IPS-15b (cell line): ENCODE measurements at regions not wholly inside any gene's neighbourhood (a gene's known extent, or its start where the extent isn't known, plus 50 kb on each side); places are given as distances from the start of the nearest gene placed in this dataset.

Experiments
- H3K27me3 ChIP-seq: one replicate; pipeline ENCODE4 v1.6.1; 2013; ENCODE audit warnings: low read length; ENCODE audit not compliant: control insufficient read depth, insufficient read depth
- H3K36me3 ChIP-seq: one replicate; pipeline ENCODE4 v1.6.1; 2013; ENCODE audit warnings: low read length; ENCODE audit not compliant: control insufficient read depth, insufficient read depth
- H3K4me1 ChIP-seq: one replicate; pipeline ENCODE4 v1.6.1; 2013; ENCODE audit warnings: mild to moderate bottlenecking, low read length; ENCODE audit not compliant: control insufficient read depth, insufficient read depth
- H3K4me3 ChIP-seq: one replicate; pipeline ENCODE4 v1.5.1; 2013; ENCODE audit warnings: low read depth, low read length
- H3K9ac ChIP-seq: one replicate; pipeline ENCODE4 v1.6.1; 2013; ENCODE audit warnings: low read depth, mild to moderate bottlenecking, low read length
- H3K9me3 ChIP-seq: one replicate; pipeline ENCODE4 v1.6.1; 2013; ENCODE audit warnings: mild to moderate bottlenecking, low read length; ENCODE audit not compliant: control insufficient read depth, insufficient read depth

GRCh38 chr2:104563398-104563996, 290.4 kb upstream of the POU3F3 start:
- Histone ChIP-seq H3K4me3 (no peak overlapping the region), H3K27me3 (no peaks in the 10 kb centered on the region), H3K4me1 (peaks cover 4% of the 10 kb centered on the region), H3K9ac (no peak overlapping the region), H3K36me3 (no peaks in the 10 kb centered on the region), H3K9me3 (no peaks in the 10 kb centered on the region)

DNA sequence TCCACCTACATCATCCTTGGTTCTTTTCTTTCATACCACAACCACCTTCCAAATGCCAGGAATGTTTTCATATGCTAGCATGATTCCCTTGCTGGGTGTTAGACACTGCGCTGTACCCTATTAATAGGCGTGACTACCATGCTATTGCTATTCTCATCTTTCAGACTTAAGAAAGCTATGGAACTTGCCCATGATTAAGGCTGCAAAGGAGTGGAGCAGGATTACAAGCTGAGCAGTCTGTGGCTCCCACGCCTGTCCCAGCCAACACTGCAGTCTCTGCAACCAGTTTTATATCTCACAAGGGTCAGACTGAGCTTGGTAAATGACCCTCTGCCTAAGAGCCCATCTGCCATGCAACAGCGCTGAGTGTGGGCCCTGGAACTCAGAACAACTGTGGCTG, 285.7 kb upstream of the POU3F3 start:
- Histone ChIP-seq H3K9ac (no peak overlapping the region), H3K4me1 (no peaks in the 10 kb centered on the region), H3K27me3 (no peaks in the 10 kb centered on the region), H3K9me3 (no peaks in the 10 kb centered on the region), H3K36me3 (no peaks in the 10 kb centered on the region), H3K4me3 (no peak overlapping the region)

DNA sequence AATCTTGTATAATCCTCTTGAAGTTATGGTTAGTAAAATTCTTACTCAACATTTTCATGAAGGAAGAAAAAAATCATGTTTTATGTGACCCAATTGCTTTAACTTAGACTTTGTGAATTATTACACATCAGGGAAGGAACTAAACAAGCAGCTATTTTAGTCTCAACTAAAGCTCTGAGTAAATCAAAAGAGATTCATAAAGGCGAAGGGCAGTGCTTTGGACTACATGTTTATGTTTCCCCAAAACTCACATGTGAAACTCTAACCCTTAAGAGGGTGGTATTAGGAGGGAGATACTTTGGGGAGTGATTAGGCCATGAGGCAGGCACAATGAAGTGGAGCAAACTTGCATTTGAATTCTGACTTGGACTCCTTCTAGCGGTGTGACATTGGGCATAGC, 283.7 kb upstream of the POU3F3 start:
- H3K36me3 ChIP-seq, result no peaks in the 10 kb centered on the region
- H3K9ac ChIP-seq, result no peak overlapping the region
- H3K4me1 ChIP-seq, result no peaks in the 10 kb centered on the region
- H3K27me3 ChIP-seq, result no peaks in the 10 kb centered on the region
- H3K4me3 ChIP-seq, result no peak overlapping the region
- H3K9me3 ChIP-seq, result no peaks in the 10 kb centered on the region

GRCh38 chr2:104572834-104573233, 281.1 kb upstream of the POU3F3 start:
- no peaks in the 10 kb centered on the region for H3K4me1 ChIP-seq
- H3K27me3 ChIP-seq, result no peaks in the 10 kb centered on the region
- no peak overlapping the region for H3K4me3 ChIP-seq
- H3K9ac ChIP-seq, result no peak overlapping the region
- no peaks in the 10 kb centered on the region for H3K36me3 ChIP-seq
- H3K9me3 ChIP-seq, result no peaks in the 10 kb centered on the region

- Histone ChIP-seq H3K9ac (no peak overlapping the region), H3K36me3 (no peaks in the 10 kb centered on the region), H3K4me3 (no peak overlapping the region), H3K4me1 (no peaks in the 10 kb centered on the region), H3K9me3 (no peaks in the 10 kb centered on the region), H3K27me3 (no peaks in the 10 kb centered on the region)
Observed at GRCh38 chr2:104574367-104574766, 279.5 kb upstream of the POU3F3 start.

DNA sequence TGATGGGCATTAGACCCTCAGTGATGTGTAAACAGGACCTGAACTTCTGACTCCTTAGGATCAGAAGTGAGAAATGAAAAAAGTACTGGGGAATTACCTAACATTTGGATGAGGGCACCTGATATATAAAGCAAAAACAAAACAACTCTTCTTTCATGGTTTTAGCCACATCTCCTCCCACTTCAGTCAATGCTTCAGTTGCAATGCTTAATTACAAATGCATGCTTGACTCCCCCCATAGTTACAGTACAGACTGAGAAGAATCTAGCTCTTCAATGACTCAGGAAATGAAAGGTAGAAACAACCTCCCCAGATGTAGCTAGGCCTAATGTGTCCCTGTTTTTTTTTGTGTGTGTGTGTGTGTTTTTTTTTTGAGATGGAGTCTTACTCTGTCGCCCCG, 276.8 kb upstream of the POU3F3 start:
- Histone ChIP-seq H3K36me3 (no peaks in the 10 kb centered on the region), H3K4me1 (peaks cover 4% of the 10 kb centered on the region), H3K9me3 (no peaks in the 10 kb centered on the region), H3K27me3 (no peaks in the 10 kb centered on the region), H3K9ac (no peak overlapping the region), H3K4me3 (no peak overlapping the region)

GRCh38 chr2:104582471-104582870, 271.4 kb upstream of the POU3F3 start:
- H3K9me3 ChIP-seq, result no peaks in the 10 kb centered on the region
- no peaks in the 10 kb centered on the region for H3K36me3 ChIP-seq
- peaks cover 9% of the 10 kb centered on the region for H3K4me1 ChIP-seq
- no peak overlapping the region for H3K9ac ChIP-seq
- H3K4me3 ChIP-seq, result no peak overlapping the region
- H3K27me3 ChIP-seq, result no peaks in the 10 kb centered on the region

DNA sequence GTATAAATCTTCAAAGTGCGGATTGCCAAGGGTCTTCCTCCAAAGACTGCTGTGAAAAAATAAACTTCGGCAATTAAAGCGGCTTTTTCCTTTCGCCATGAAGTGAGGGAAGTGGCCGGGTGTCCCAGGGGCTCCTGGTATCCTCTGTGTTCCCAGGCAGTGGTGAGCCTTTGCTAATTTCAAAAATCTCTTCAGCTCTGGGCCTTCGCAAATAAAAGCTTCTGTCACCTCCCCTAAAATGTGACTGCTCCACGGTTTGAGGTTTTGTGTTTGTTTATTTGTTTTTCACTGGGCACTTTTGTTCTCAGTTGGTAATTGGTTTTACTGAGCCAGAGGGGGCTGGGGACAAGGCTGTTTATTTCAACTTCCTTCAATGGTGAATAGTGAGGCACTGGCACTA, 270.1 kb upstream of the POU3F3 start:
- H3K9ac ChIP-seq, result no peak overlapping the region
- no peaks in the 10 kb centered on the region for H3K27me3 ChIP-seq
- no peaks in the 10 kb centered on the region for H3K9me3 ChIP-seq
- H3K4me3 ChIP-seq, result no peak overlapping the region
- H3K4me1 ChIP-seq, result peaks cover 9% of the 10 kb centered on the region
- no peaks in the 10 kb centered on the region for H3K36me3 ChIP-seq

DNA sequence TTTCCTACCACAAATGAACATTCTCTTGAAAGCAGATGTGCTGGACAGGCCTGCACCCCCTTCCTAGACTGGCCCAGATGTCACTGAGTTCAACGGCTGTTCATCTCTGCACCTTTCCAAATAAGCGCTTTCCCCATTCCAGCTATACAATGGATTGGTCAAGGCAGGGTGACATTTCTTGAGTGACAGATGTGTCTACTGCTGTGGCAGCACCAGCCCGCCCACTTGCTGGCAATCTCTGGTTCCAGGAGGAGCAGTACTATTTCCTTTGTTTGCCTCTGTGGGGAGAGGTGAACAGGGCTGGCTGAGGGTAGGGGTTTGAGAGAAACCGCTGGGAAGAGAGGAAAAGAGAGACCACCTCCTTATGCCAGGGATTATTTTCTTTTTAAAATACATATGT, 269.5 kb upstream of the POU3F3 start:
- H3K4me3 ChIP-seq, result no peak overlapping the region
- H3K9ac ChIP-seq, result no peak overlapping the region
- H3K4me1 ChIP-seq, result peaks cover 9% of the 10 kb centered on the region
- H3K9me3 ChIP-seq, result no peaks in the 10 kb centered on the region
- H3K36me3 ChIP-seq, result no peaks in the 10 kb centered on the region
- H3K27me3 ChIP-seq, result no peaks in the 10 kb centered on the region

GRCh38 chr2:104595576-104595975, 258.3 kb upstream of the POU3F3 start:
- Histone ChIP-seq H3K4me1 (no peaks in the 10 kb centered on the region), H3K36me3 (peaks cover 2% of the 10 kb centered on the region), H3K9me3 (peaks cover 4% of the 10 kb centered on the region), H3K27me3 (no peaks in the 10 kb centered on the region), H3K4me3 (no peak overlapping the region), H3K9ac (no peak overlapping the region)

GRCh38 chr2:104597942-104598341, 256.0 kb upstream of the POU3F3 start:
- no peak overlapping the region for H3K9ac ChIP-seq
- H3K9me3 ChIP-seq, result no peaks in the 10 kb centered on the region
- no peak overlapping the region for H3K4me3 ChIP-seq
- H3K4me1 ChIP-seq, result no peaks in the 10 kb centered on the region
- H3K27me3 ChIP-seq, result no peaks in the 10 kb centered on the region
- H3K36me3 ChIP-seq, result peaks cover 2% of the 10 kb centered on the region

- Histone ChIP-seq H3K4me3 (no peak overlapping the region), H3K9me3 (no peaks in the 10 kb centered on the region), H3K27me3 (no peaks in the 10 kb centered on the region), H3K36me3 (peaks cover 2% of the 10 kb centered on the region), H3K4me1 (no peaks in the 10 kb centered on the region), H3K9ac (no peak overlapping the region)
Observed at GRCh38 chr2:104598636-104599035, 255.3 kb upstream of the POU3F3 start.
